ENCODE measurements at regions not wholly inside any gene's neighbourhood (a gene's known extent, or its start where the extent isn't known, plus 50 kb on each side); places are given as distances from the start of the nearest gene placed in this dataset.

DNA sequence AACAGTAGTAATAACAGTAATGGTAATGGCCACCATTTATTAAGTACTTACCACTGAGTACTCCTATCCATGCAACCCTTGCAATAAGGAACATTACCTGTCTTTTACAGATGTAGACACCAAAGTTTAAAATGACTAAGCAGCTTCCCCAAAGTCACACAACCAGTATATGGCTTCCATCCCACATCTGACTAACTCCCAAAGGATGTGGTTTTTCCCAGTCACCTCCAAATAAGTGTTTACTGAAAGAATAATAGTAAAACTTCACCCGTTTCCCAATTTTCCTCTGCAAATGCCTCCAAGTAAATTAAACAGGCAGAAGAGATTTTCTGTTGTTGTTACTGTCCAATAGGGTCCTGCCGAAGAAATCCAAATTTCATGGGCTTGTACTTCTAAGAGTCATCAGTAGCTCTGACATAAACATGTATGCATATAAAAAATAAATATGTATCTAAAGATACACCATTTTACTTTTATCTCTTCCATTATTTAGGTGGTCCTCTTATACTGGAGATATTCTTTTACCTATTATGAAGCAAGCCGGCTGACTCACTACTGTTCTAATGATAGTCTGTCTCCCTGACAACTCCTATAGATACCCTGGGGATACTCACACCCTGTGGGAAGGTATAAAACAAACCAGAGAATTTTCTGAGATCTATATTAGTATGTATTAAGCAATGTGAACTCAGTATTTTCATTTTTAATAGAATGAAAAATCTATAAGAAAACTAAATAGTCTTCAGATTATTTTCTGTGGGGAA lies 77.9 kb upstream of the ID4 start:
- no peak for DNase-seq (ENCODE audit: low read depth in 6 of 9, low spot score in 9 of 9)
- no peak overlapping the region for H3K27ac ChIP-seq (ENCODE audit: low read depth in 1 of 2, low read length in 1 of 2)
- no peaks in the 10 kb centered on the region for H3K9me3 ChIP-seq (ENCODE audit: control insufficient read depth in 2 of 2, insufficient read depth in 1 of 2, low read length in 1 of 2)
- no peaks in the 10 kb centered on the region for H3K36me3 ChIP-seq (ENCODE audit: control insufficient read depth in 2 of 2, insufficient read depth in 2 of 2, low read length in 1 of 2)
- H3K4me3 ChIP-seq (ENCODE audit: low read length in 2 of 2) = no peak overlapping the region
- no peaks in the 10 kb centered on the region for H3K4me1 ChIP-seq (ENCODE audit: control insufficient read depth in 2 of 2, insufficient read depth in 2 of 2, low read length in 2 of 2)
- WGBS = 94% methylated on average over 3 of the region's 3 CpGs
- H3K27me3 ChIP-seq (ENCODE audit: control insufficient read depth in 2 of 2, insufficient read depth in 1 of 2, low read length in 1 of 2) = no peaks in the 10 kb centered on the region

GRCh38 chr6:19761121-19761520 lies 76.0 kb upstream of the ID4 start:
- no peak for DNase-seq (ENCODE audit: low read depth in 6 of 9, low spot score in 9 of 9)
- H3K9me3 ChIP-seq (ENCODE audit: control insufficient read depth in 2 of 2, insufficient read depth in 1 of 2, low read length in 1 of 2) = no peaks in the 10 kb centered on the region
- no peaks in the 10 kb centered on the region for H3K4me1 ChIP-seq (ENCODE audit: control insufficient read depth in 2 of 2, insufficient read depth in 2 of 2, low read length in 2 of 2)
- no peak overlapping the region for H3K4me3 ChIP-seq (ENCODE audit: low read length in 2 of 2)
- no peaks in the 10 kb centered on the region for H3K27me3 ChIP-seq (ENCODE audit: control insufficient read depth in 2 of 2, insufficient read depth in 1 of 2, low read length in 1 of 2)
- WGBS = 91% methylated on average over 1 of the region's 1 CpG
- no peaks in the 10 kb centered on the region for H3K36me3 ChIP-seq (ENCODE audit: control insufficient read depth in 2 of 2, insufficient read depth in 2 of 2, low read length in 1 of 2)
- no peak overlapping the region for H3K27ac ChIP-seq (ENCODE audit: low read depth in 1 of 2, low read length in 1 of 2)

DNA sequence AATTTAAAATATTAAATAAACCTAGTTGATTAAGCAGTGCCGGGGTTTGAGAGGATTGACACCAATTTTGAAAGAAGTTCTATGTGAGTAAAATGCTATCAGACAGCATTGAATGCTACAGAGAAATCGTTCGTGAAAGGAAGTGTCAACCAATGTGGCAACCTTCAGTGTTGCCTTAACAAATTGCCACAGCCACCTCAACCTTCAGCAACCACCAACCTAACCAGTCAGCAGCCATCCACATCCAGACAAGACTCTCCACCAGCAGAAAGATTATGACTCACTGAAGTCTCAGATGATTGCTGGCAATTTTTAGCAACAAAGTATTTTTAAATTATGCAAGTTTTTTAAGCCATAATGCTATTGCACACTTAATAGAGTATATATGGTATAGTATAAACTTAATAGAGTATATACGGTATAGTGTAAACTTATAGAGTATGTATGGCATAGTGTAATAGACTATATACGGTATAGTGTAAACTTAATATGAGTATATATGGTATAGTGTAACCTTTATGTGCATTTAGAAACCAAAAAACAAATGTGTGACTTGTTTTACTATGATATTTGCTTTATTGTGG lies 65.3 kb upstream of the ID4 start:
- Histone ChIP-seq H3K9me3 (ENCODE audit: control insufficient read depth in 2 of 2, insufficient read depth in 1 of 2, low read length in 1 of 2) (peaks cover 0 to 5% of the 10 kb centered on the region in 2 donors), H3K4me1 (ENCODE audit: control insufficient read depth in 2 of 2, insufficient read depth in 2 of 2, low read length in 2 of 2) (no peaks in the 10 kb centered on the region), H3K4me3 (ENCODE audit: low read length in 2 of 2) (no peak overlapping the region), H3K27me3 (ENCODE audit: control insufficient read depth in 2 of 2, insufficient read depth in 1 of 2, low read length in 1 of 2) (no peaks in the 10 kb centered on the region), H3K36me3 (ENCODE audit: control insufficient read depth in 2 of 2, insufficient read depth in 2 of 2, low read length in 1 of 2) (no peaks in the 10 kb centered on the region), H3K27ac (ENCODE audit: low read depth in 1 of 2, low read length in 1 of 2) (no peak overlapping the region)
- DNase-seq (ENCODE audit: low read depth in 6 of 9, low spot score in 9 of 9) = no peak
- WGBS = 90% methylated on average over 5 of the region's 5 CpGs

GRCh38 chr6:19772891-19773290 lies 64.3 kb upstream of the ID4 start:
- no peak for DNase-seq (ENCODE audit: low read depth in 6 of 9, low spot score in 9 of 9)
- no peaks in the 10 kb centered on the region for H3K36me3 ChIP-seq (ENCODE audit: control insufficient read depth in 2 of 2, insufficient read depth in 2 of 2, low read length in 1 of 2)
- peaks cover 0 to 5% of the 10 kb centered on the region in 2 donors for H3K9me3 ChIP-seq (ENCODE audit: control insufficient read depth in 2 of 2, insufficient read depth in 1 of 2, low read length in 1 of 2)
- no peaks in the 10 kb centered on the region for H3K4me1 ChIP-seq (ENCODE audit: control insufficient read depth in 2 of 2, insufficient read depth in 2 of 2, low read length in 2 of 2)
- H3K27ac ChIP-seq (ENCODE audit: low read depth in 1 of 2, low read length in 1 of 2) = no peak overlapping the region
- H3K27me3 ChIP-seq (ENCODE audit: control insufficient read depth in 2 of 2, insufficient read depth in 1 of 2, low read length in 1 of 2) = no peaks in the 10 kb centered on the region
- H3K4me3 ChIP-seq (ENCODE audit: low read length in 2 of 2) = no peak overlapping the region

DNA sequence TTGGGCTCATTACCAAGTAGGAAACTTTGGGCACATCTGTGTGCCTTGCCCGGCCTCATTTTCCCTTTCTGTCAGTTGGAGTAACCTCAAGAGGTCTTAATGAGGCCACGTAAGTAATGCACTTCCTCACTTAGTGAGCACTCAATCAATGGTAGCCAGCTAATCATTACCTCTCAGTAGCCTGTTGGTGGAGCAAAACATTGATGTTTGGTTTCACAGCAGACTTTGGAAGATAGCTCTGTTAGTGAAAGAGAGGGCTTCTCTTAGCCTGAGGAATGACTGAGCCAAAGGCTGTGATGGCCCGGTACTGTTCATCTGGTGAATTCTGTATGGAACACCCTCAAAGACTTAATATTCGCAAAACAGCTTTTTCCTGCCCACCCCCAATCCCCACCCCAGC lies 55.9 kb upstream of the ID4 start:
- 94% methylated on average over 4 of the region's 4 CpGs for WGBS
- Histone ChIP-seq H3K27me3 (ENCODE audit: control insufficient read depth in 2 of 2, insufficient read depth in 1 of 2, low read length in 1 of 2) (no peaks in the 10 kb centered on the region), H3K36me3 (ENCODE audit: control insufficient read depth in 2 of 2, insufficient read depth in 2 of 2, low read length in 1 of 2) (no peaks in the 10 kb centered on the region), H3K9me3 (ENCODE audit: control insufficient read depth in 2 of 2, insufficient read depth in 1 of 2, low read length in 1 of 2) (no peaks in the 10 kb centered on the region), H3K27ac (ENCODE audit: low read depth in 1 of 2, low read length in 1 of 2) (no peak overlapping the region), H3K4me3 (ENCODE audit: low read length in 2 of 2) (no peak overlapping the region), H3K4me1 (ENCODE audit: control insufficient read depth in 2 of 2, insufficient read depth in 2 of 2, low read length in 2 of 2) (no peaks in the 10 kb centered on the region)
- no peak for DNase-seq (ENCODE audit: low read depth in 6 of 9, low spot score in 9 of 9)

DNA sequence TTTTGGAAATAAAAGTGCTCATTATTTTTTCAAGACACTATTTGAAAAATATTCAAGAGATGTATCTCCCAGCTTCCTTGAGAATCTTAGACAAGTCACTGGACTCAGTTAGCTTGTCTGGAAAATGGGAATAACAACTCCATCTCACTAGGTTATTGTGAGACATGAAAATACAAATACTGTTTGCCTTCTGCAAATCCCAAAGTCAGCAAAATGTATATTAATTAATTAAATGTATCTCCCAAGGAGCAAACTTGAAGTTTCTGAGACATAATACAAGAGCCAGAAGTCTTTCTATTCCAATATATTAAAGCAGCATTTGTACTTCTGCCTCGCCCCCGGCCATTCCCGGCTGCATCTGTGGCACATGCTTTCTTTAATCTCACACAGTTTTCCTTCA lies 54.6 kb upstream of the ID4 start:
- Histone ChIP-seq H3K27ac (ENCODE audit: low read depth in 1 of 2, low read length in 1 of 2) (no peak overlapping the region), H3K9me3 (ENCODE audit: control insufficient read depth in 2 of 2, insufficient read depth in 1 of 2, low read length in 1 of 2) (no peaks in the 10 kb centered on the region), H3K4me1 (ENCODE audit: control insufficient read depth in 2 of 2, insufficient read depth in 2 of 2, low read length in 2 of 2) (no peaks in the 10 kb centered on the region), H3K4me3 (ENCODE audit: low read length in 2 of 2) (no peak overlapping the region), H3K27me3 (ENCODE audit: control insufficient read depth in 2 of 2, insufficient read depth in 1 of 2, low read length in 1 of 2) (no peaks in the 10 kb centered on the region), H3K36me3 (ENCODE audit: control insufficient read depth in 2 of 2, insufficient read depth in 2 of 2, low read length in 1 of 2) (no peaks in the 10 kb centered on the region)
- DNase-seq (ENCODE audit: low read depth in 6 of 9, low spot score in 9 of 9) = no peak
- 96% methylated on average over 3 of the region's 3 CpGs for WGBS

Data from thymus (tissue), 11 donors.